ENCODE measurements at regions not wholly inside any gene's neighbourhood (a gene's known extent, or its start where the extent isn't known, plus 50 kb on each side); places are given as distances from the start of the nearest gene placed in this dataset.

GRCh38 chr15:87118846-87119245 lies 1039.2 kb downstream of the AGBL1 start:
- Histone ChIP-seq H3K4me3 (ENCODE audit: extremely low read depth, insufficient read depth, low read length, poor library complexity, severe bottlenecking) (no peak overlapping the region), H3K27ac (ENCODE audit: low read depth, low read length, severe bottlenecking) (no peak overlapping the region), H3K36me3 (ENCODE audit: control insufficient read depth, insufficient read depth, low read length) (no peaks in the 10 kb centered on the region), H3K4me1 (ENCODE audit: control insufficient read depth, insufficient read depth, low read length, poor library complexity, severe bottlenecking) (no peaks in the 10 kb centered on the region), H3K9me3 (ENCODE audit: control insufficient read depth, low read length) (no peaks in the 10 kb centered on the region)
- 90% methylated on average over 2 of the region's 4 CpGs; no CpG with 5 or more reads in 1 of the 2 experiments for WGBS, 2 experiments (ENCODE audit: insufficient coverage in 2 of 2)

DNA sequence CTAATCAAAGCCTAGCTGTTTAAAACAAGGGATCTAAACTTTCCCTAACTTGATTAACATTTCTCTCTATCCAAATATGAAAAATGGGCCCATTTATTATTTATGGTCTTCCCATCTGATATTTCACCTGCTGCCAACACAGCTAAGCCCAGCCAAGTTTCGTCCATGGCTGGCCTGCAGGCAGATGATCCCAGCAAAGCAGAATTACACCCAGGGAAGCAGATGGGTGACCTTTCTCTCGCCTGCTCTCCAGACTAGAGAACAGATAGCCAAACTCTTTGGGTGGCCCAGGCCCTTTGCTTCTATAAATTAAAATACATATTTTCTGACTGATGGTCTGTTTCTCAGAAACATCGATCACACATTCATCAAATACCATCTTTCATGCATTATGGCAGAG lies 1038.8 kb downstream of the AGBL1 start:
- no peaks in the 10 kb centered on the region for H3K36me3 ChIP-seq (ENCODE audit: control insufficient read depth, insufficient read depth, low read length)
- H3K9me3 ChIP-seq (ENCODE audit: control insufficient read depth, low read length): no peaks in the 10 kb centered on the region
- H3K4me1 ChIP-seq (ENCODE audit: control insufficient read depth, insufficient read depth, low read length, poor library complexity, severe bottlenecking): no peaks in the 10 kb centered on the region
- WGBS, 2 experiments (ENCODE audit: insufficient coverage in 2 of 2): 85 to 91% methylated on average over 3 of the region's 3 CpGs
- H3K27ac ChIP-seq (ENCODE audit: low read depth, low read length, severe bottlenecking): no peak overlapping the region
- H3K4me3 ChIP-seq (ENCODE audit: extremely low read depth, insufficient read depth, low read length, poor library complexity, severe bottlenecking): no peak overlapping the region

DNA sequence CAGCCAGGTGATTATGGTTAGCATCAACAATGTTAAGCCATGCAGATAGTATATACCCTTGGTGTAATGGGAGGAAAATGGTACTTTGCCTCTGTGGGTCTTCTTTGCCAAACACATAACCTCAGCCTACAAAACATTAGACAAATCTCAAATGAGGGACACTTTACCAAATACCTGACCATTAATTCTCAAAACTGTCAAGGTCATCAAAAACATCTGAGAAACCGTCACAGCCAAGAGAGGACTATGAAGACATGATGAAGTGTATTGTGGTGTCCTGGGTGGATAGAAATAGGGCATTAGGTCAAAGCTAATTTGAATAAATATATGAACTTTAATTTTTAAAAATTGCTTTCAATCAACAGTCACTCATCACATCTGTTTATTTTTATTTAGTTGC lies 1036.1 kb downstream of the AGBL1 start:
- no CpG with 5 or more reads among the region's 1 CpG for WGBS, 2 experiments (ENCODE audit: insufficient coverage in 2 of 2)
- H3K27ac ChIP-seq (ENCODE audit: low read depth, low read length, severe bottlenecking): no peak overlapping the region

DNA sequence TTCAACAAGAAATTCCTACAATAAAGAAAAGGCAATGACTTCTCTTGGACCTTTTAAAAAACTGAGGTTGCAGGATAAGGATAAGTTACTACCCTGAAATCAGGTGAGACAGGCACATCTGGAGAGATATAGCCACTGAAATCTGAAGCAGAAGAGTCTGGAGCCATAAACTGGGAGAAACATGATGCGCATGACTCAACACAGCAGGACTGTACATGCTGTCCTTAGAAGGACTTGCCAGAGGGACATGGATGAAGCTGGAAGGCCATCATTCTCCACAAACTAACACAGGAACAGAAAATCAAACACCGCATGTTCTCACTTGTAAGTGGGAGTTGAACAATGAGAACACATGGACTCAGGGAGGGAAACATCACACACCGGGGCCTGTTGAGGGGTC lies 1020.2 kb downstream of the AGBL1 start:
- WGBS, 2 experiments (ENCODE audit: insufficient coverage in 2 of 2): 67 to 94% methylated on average over 1 to 3 of the region's 3 CpGs
- H3K9me3 ChIP-seq (ENCODE audit: control insufficient read depth, low read length): peaks cover 7% of the 10 kb centered on the region
- H3K27ac ChIP-seq (ENCODE audit: low read depth, low read length, severe bottlenecking): no peak overlapping the region
- H3K4me1 ChIP-seq (ENCODE audit: control insufficient read depth, insufficient read depth, low read length, poor library complexity, severe bottlenecking): no peaks in the 10 kb centered on the region
- H3K4me3 ChIP-seq (ENCODE audit: extremely low read depth, insufficient read depth, low read length, poor library complexity, severe bottlenecking): no peak overlapping the region
- no peaks in the 10 kb centered on the region for H3K36me3 ChIP-seq (ENCODE audit: control insufficient read depth, insufficient read depth, low read length)

More for the DNA sequence above, 1036.1 kb downstream of the AGBL1 start:
- Histone ChIP-seq H3K9me3 (ENCODE audit: control insufficient read depth, low read length) (no peaks in the 10 kb centered on the region), H3K4me3 (ENCODE audit: extremely low read depth, insufficient read depth, low read length, poor library complexity, severe bottlenecking) (no peak overlapping the region), H3K36me3 (ENCODE audit: control insufficient read depth, insufficient read depth, low read length) (no peaks in the 10 kb centered on the region), H3K4me1 (ENCODE audit: control insufficient read depth, insufficient read depth, low read length, poor library complexity, severe bottlenecking) (no peaks in the 10 kb centered on the region)

- H3K4me1 ChIP-seq (ENCODE audit: control insufficient read depth, insufficient read depth, low read length, poor library complexity, severe bottlenecking): no peaks in the 10 kb centered on the region
- 90 to 94% methylated on average over 2 of the region's 2 CpGs for WGBS, 2 experiments (ENCODE audit: insufficient coverage in 2 of 2)
- H3K9me3 ChIP-seq (ENCODE audit: control insufficient read depth, low read length): no peaks in the 10 kb centered on the region
- H3K27ac ChIP-seq (ENCODE audit: low read depth, low read length, severe bottlenecking): no peak overlapping the region
- H3K36me3 ChIP-seq (ENCODE audit: control insufficient read depth, insufficient read depth, low read length): no peaks in the 10 kb centered on the region
- no peak overlapping the region for H3K4me3 ChIP-seq (ENCODE audit: extremely low read depth, insufficient read depth, low read length, poor library complexity, severe bottlenecking)
These were observed 1009.9 kb downstream of the AGBL1 start for GRCh38 chr15:87089551-87089950.

- Histone ChIP-seq H3K9me3 (ENCODE audit: control insufficient read depth, low read length) (no peaks in the 10 kb centered on the region), H3K4me3 (ENCODE audit: extremely low read depth, insufficient read depth, low read length, poor library complexity, severe bottlenecking) (no peak overlapping the region), H3K27ac (ENCODE audit: low read depth, low read length, severe bottlenecking) (no peak overlapping the region), H3K4me1 (ENCODE audit: control insufficient read depth, insufficient read depth, low read length, poor library complexity, severe bottlenecking) (no peaks in the 10 kb centered on the region), H3K36me3 (ENCODE audit: control insufficient read depth, insufficient read depth, low read length) (no peaks in the 10 kb centered on the region)
- 90 to 100% methylated on average over 2 to 4 of the region's 5 CpGs for WGBS, 2 experiments (ENCODE audit: insufficient coverage in 2 of 2)
These were observed 1003.5 kb downstream of the AGBL1 start for GRCh38 chr15:87083201-87083600.

GRCh38 chr15:87082581-87082980 lies 1002.9 kb downstream of the AGBL1 start:
- 82 to 90% methylated on average over 1 to 2 of the region's 2 CpGs for WGBS, 2 experiments (ENCODE audit: insufficient coverage in 2 of 2)
- Histone ChIP-seq H3K27ac (ENCODE audit: low read depth, low read length, severe bottlenecking) (no peak overlapping the region), H3K4me1 (ENCODE audit: control insufficient read depth, insufficient read depth, low read length, poor library complexity, severe bottlenecking) (no peaks in the 10 kb centered on the region), H3K36me3 (ENCODE audit: control insufficient read depth, insufficient read depth, low read length) (no peaks in the 10 kb centered on the region), H3K4me3 (ENCODE audit: extremely low read depth, insufficient read depth, low read length, poor library complexity, severe bottlenecking) (no peak overlapping the region), H3K9me3 (ENCODE audit: control insufficient read depth, low read length) (no peaks in the 10 kb centered on the region)

DNA sequence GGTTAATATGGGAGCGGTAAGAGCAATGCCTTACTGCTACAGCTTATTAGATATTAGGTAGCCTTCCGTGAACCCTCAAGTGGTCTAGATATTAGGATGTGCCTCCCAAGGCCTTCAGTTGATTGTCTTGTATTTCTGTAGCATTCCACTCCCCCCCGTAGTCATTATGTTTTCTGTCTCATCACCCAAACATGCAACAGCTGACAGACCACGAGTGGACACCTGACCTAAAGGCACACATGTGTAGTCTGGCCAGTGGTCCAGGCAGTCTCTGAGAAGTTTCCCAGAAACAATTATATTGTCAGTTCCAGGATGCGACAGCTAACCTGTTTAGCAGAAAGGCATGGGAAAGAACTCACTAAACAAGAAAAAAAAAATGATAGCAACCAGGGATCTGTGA lies 1000.9 kb downstream of the AGBL1 start:
- H3K27ac ChIP-seq (ENCODE audit: low read depth, low read length, severe bottlenecking): no peak overlapping the region
- H3K4me3 ChIP-seq (ENCODE audit: extremely low read depth, insufficient read depth, low read length, poor library complexity, severe bottlenecking): no peak overlapping the region
- H3K4me1 ChIP-seq (ENCODE audit: control insufficient read depth, insufficient read depth, low read length, poor library complexity, severe bottlenecking): no peaks in the 10 kb centered on the region
- 60 to 79% methylated on average over 1 to 4 of the region's 5 CpGs for WGBS, 2 experiments (ENCODE audit: insufficient coverage in 2 of 2)
- H3K36me3 ChIP-seq (ENCODE audit: control insufficient read depth, insufficient read depth, low read length): no peaks in the 10 kb centered on the region
- no peaks in the 10 kb centered on the region for H3K9me3 ChIP-seq (ENCODE audit: control insufficient read depth, low read length)

All from mesodermal cell (in vitro differentiated cells).